HepG2 (cell line): ENCODE measurements at regions not wholly inside any gene's neighbourhood (a gene's known extent, or its start where the extent isn't known, plus 50 kb on each side); places are given as distances from the start of the nearest gene placed in this dataset.
A peak's percentile ranks its signal among the peaks of the same experiment; 100 is the strongest.

Experiments
- ATAC-seq: fragments of 200-7000 bp; cut with Tn5 transposase; 3 replicates; pipeline ENCODE4 v1.9.1; 2020; ENCODE audit warnings: mild to moderate bottlenecking, moderate library complexity
- BruUV-seq: library from RNA; stranded (reverse); fragments of 400-500 nt; replicated peaks from 2 replicates; lab custom pipeline; 2021; lab: Mats Ljungman, UMichigan
- CTCF ChIA-PET: fragments of 300-600 bp; formaldehyde crosslinking; extraction: SDS; loops from one replicate; lab custom pipeline; 2021; ENCODE audit warnings: low total read pairs, inconsistent platforms, low intra/inter-chr PET ratio; lab: Yijun Ruan, JAX
- POLR2A ChIA-PET: fragments of 350-600 bp; sonication (Branson Sonifier 250); formaldehyde crosslinking; loops from one replicate; lab custom pipeline; 2020; ENCODE audit warnings: antibody characterized with exemption, inconsistent platforms; lab: Yijun Ruan, JAX
- DNase-seq: peaks from one replicate; pipeline ENCODE4 v3.0.0-alpha.2; 2015; ENCODE audit warnings: low spot score
- FAIRE-seq: peaks from 3 replicates; lab custom pipeline; 2011; peaks lifted over from hg19 to GRCh38; lab: Jason Lieb, UNC
- H2AFZ ChIP-seq: one replicate; pipeline ENCODE4 v1.6.1; 2011; ENCODE audit warnings: low read length, inconsistent platforms
- H3K27ac ChIP-seq: fragments of 300-600 bp; 3 replicates; pipeline ENCODE4 v1.8.0; 2011; ENCODE audit warnings: mixed run types, mild to moderate bottlenecking, mixed read lengths, low read length, inconsistent platforms; ENCODE audit not compliant: insufficient read depth; ENCODE audit errors: extremely low read length
- H3K27me3 ChIP-seq, 2 experiments: fragments of 200-600 bp in 1 of 2; 2 replicates in 1 of 2; 3 replicates in 1 of 2; pipeline versions ENCODE4 v1.6.0 to v1.8.0; 2011; ENCODE audit warnings: low read length in 2 of 2, mild to moderate bottlenecking in 2 of 2, moderate library complexity in 2 of 2, inconsistent platforms in 1 of 2; ENCODE audit not compliant: insufficient read depth in 2 of 2, control insufficient read depth in 1 of 2
- H3K36me3 ChIP-seq, 2 experiments: fragments of 200-600 bp in 1 of 2; replicated peaks in 1 of 2; 2 replicates in 1 of 2; 3 replicates in 1 of 2; pipeline versions ENCODE4 v1.5.1 to v1.8.0; 2011; ENCODE audit warnings: low read length in 2 of 2, inconsistent platforms in 1 of 2; ENCODE audit not compliant: insufficient read depth in 2 of 2, control insufficient read depth in 1 of 2
- H3K4me1 ChIP-seq: 2 replicates; pipeline ENCODE4 v1.5.1; 2012; ENCODE audit warnings: low read length, inconsistent platforms; ENCODE audit not compliant: insufficient read depth
- H3K4me2 ChIP-seq: 2 replicates; pipeline ENCODE4 v1.6.0; 2011; ENCODE audit warnings: low read depth, low read length, inconsistent platforms
- H3K4me3 ChIP-seq, 3 experiments: fragments of 200-600 bp in 1 of 3; sonication (generic), shearing (Covaris generic) in 1 of 3; replicated peaks in 1 of 3; 2 replicates each; pipeline ENCODE4 v1.5.1; 2011 to 2016; ENCODE audit warnings: low read length in 3 of 3, inconsistent platforms in 2 of 3, low read depth in 2 of 3, mild to moderate bottlenecking in 2 of 3, control low read depth in 1 of 3, mixed read lengths in 1 of 3; ENCODE audit not compliant: insufficient read depth in 1 of 3
- H3K79me2 ChIP-seq: one replicate; pipeline ENCODE4 v1.6.1; 2011; ENCODE audit warnings: low read length, inconsistent platforms; ENCODE audit not compliant: insufficient read depth
- H3K9ac ChIP-seq: 2 replicates; pipeline ENCODE4 v1.6.0; 2011; ENCODE audit warnings: mild to moderate bottlenecking, low read depth, low read length, inconsistent platforms; ENCODE audit not compliant: insufficient read depth
- H3K9me3 ChIP-seq: 2 replicates; pipeline ENCODE4 v1.5.1; 2012; ENCODE audit warnings: mild to moderate bottlenecking, low read length
- H4K20me1 ChIP-seq: 2 replicates; pipeline ENCODE4 v1.6.0; 2011; ENCODE audit warnings: inconsistent platforms, mild to moderate bottlenecking, low read length, moderate library complexity; ENCODE audit not compliant: insufficient read depth
- HNF4A ChIP-seq: sonication (generic); formaldehyde crosslinking; IDR thresholded peaks from 2 replicates; pipeline ENCODE4 v1.4.0; 2020; ENCODE audit warnings: missing genetic modification reagents
- KDM1A ChIP-seq: IDR thresholded peaks from 2 replicates; pipeline ENCODE4 v1.6.1; 2016; ENCODE audit warnings: missing compliant biosample characterization
- KDM3A ChIP-seq: IDR thresholded peaks from 2 replicates; pipeline ENCODE4 v1.6.1; 2018; ENCODE audit warnings: low read depth, missing compliant biosample characterization
- MTF2 ChIP-seq: sonication (generic); formaldehyde crosslinking; IDR thresholded peaks from 2 replicates; pipeline ENCODE4 v1.5.0; 2020; ENCODE audit warnings: missing genetic modification reagents, borderline replicate concordance
- NONO ChIP-seq, 2 experiments: fragments of 450-650 bp in 1 of 2; sonication (generic) in 1 of 2; formaldehyde crosslinking in 1 of 2; IDR thresholded peaks in 1 of 2; conservative IDR thresholded peaks in 1 of 2; 2 replicates each; pipeline versions ENCODE4 v1.6.1 to v1.8.0; 2017 to 2022; ENCODE audit warnings: mild to moderate bottlenecking in 1 of 2, missing genetic modification reagents in 1 of 2, moderate library complexity in 1 of 2
- ZFY ChIP-seq: sonication (generic); formaldehyde crosslinking; IDR thresholded peaks from 2 replicates; pipeline ENCODE4 v1.4.0; 2020; ENCODE audit warnings: missing genetic modification reagents
- ZNF10 ChIP-seq: sonication (generic); formaldehyde crosslinking; IDR thresholded peaks from 2 replicates; pipeline ENCODE4 v1.4.0; 2020; ENCODE audit warnings: mild to moderate bottlenecking, low read depth, missing genetic modification reagents, borderline replicate concordance
- ZNF326 ChIP-seq: sonication (generic); formaldehyde crosslinking; IDR thresholded peaks from 2 replicates; pipeline ENCODE4 v1.4.0; 2020; ENCODE audit warnings: missing genetic modification reagents, borderline replicate concordance
- ZNF331 ChIP-seq: sonication (generic); formaldehyde crosslinking; IDR thresholded peaks from 2 replicates; pipeline ENCODE4 v1.4.0; 2020; ENCODE audit warnings: missing genetic modification reagents
- ZNF598 ChIP-seq: sonication (generic); formaldehyde crosslinking; IDR thresholded peaks from 2 replicates; pipeline ENCODE4 v1.5.1; 2020; ENCODE audit warnings: mild to moderate bottlenecking, missing genetic modification reagents, borderline replicate concordance
- ZNF607 ChIP-seq: sonication (generic); formaldehyde crosslinking; IDR thresholded peaks from 2 replicates; pipeline ENCODE4 v1.5.1; 2020; ENCODE audit warnings: missing genetic modification reagents, mild to moderate bottlenecking, borderline replicate concordance
- ZNF7 ChIP-seq: IDR thresholded peaks from 2 replicates; pipeline ENCODE4 v1.6.1; 2016; ENCODE audit warnings: missing biosample characterization, missing genetic modification reagents
- ZNF720 ChIP-seq: sonication (generic); formaldehyde crosslinking; IDR thresholded peaks from 2 replicates; pipeline ENCODE4 v1.4.0; 2020; ENCODE audit warnings: missing genetic modification reagents
- WGBS: methylation state at CpG from one replicate; pipeline ENCODE4 v1.1.6; 2017; ENCODE audit warnings: low lambda C conversion rate; 5-methylcytosine and 5-hydroxymethylcytosine counted together
- in situ Hi-C: cut with HindIII; loops from 2 replicates; pipeline ENCODE4 v1.10.0; 2017; ENCODE audit warnings: low pct_unique_long_range_greater_than_20kb; ENCODE audit not compliant: extremely low pct_ligation_motif_present
- intact Hi-C: fragments of 100-400 bp; cut with micrococcal nuclease; formaldehyde crosslinking; loops from one replicate; pipeline ENCODE4 v1.10.0; 2022; ENCODE audit not compliant: unreplicated experiment

DNA sequence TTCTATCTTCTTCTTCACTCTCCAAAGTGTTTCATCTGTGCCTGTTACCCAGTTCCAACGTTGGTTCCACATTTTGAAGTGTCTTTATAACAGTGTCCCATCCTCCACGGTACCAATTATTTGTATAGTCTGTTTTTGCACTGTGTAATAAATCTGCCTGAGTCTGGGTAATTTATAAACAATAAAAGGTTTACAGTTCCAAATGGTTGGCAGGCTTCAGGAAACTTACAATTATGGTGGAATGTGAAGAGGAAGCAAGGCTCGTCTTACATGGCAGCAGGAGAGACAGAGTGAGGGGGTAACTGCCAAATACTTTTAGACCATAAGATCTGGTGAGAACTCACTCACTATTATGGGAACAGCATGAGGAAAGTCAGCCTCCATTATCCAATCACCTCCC lies 465.4 kb upstream of the CDH9 start:
- Histone ChIP-seq H3K4me3 (no peak overlapping the region), H3K27me3 (no peaks in the 10 kb centered on the region; a peak in 1 of 5 replicates), H2AFZ (no peak overlapping the region), H3K9ac (no peak overlapping the region), H3K36me3 (no peaks in the 10 kb centered on the region), H4K20me1 (no peaks in the 10 kb centered on the region), H3K4me1 (peaks cover 10% of the 10 kb centered on the region; the same call in 1 of the 2 replicates), H3K9me3 (no peaks in the 10 kb centered on the region), H3K79me2 (no peaks in the 10 kb centered on the region), H3K4me2 (no peak overlapping the region), H3K27ac (no peak overlapping the region)
- WGBS: 15% methylated on average over 3 of the region's 3 CpGs
- ATAC-seq (no peak), FAIRE-seq (no peak), DNase-seq (no peak)
- POLR2A ChIA-PET: no interaction called here
- BruUV-seq: no TSS peak
- CTCF ChIA-PET: no interaction called here
- in situ Hi-C loops: no loop called here
- intact Hi-C loops: no loop called here
- TF ChIP-seq ZNF598 (no peak), ZNF331 (CRISPR knock-in tag) (no peak), MTF2 (CRISPR knock-in tag) (no peak), NONO (IDR thresholded peaks at IDR 0.05) (no peak), NONO (CRISPR knock-in tag; conservative IDR thresholded peaks at IDR 0.05) (no peak), KDM3A (no peak), ZNF720 (CRISPR knock-in tag) (no peak), ZFY (CRISPR knock-in tag) (no peak), ZNF10 (CRISPR knock-in tag) (no peak), ZNF326 (CRISPR knock-in tag) (no peak)

DNA sequence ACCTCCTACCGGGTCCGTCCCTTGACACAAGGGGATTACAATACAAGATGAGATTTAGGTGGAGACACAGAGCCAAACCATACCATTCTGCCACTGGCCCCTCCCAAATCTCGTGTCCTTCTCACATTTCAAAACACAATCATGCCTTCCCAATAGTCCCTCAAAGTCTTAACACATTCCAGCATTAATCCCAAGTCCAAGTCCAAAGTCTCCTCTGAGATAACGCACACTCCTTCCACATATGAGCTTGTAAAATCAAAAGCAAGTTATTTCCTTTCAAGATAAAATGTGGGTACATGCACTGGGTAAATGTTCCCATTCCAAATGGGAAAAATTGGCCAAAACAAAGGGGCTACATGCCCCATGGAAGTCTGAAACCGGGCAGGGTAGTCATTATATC lies 463.9 kb upstream of the CDH9 start:
- Histone ChIP-seq H4K20me1 (no peaks in the 10 kb centered on the region), H3K27me3 (no peaks in the 10 kb centered on the region; a peak in 1 of 5 replicates), H2AFZ (no peak overlapping the region), H3K36me3 (no peaks in the 10 kb centered on the region), H3K4me3 (no peak overlapping the region), H3K9ac (no peak overlapping the region), H3K4me2 (no peak overlapping the region), H3K27ac (no peak overlapping the region), H3K79me2 (no peaks in the 10 kb centered on the region), H3K9me3 (no peaks in the 10 kb centered on the region), H3K4me1 (peaks cover 10% of the 10 kb centered on the region; the same call in 1 of the 2 replicates)
- FAIRE-seq (no peak), ATAC-seq (peak; percentile 34; the same call in 2 of the 3 replicates), DNase-seq (peak; percentile 7)
- TF ChIP-seq ZNF7 (CRISPR knock-in tag): no peak
- TF ChIP-seq HNF4A (CRISPR knock-in tag): peak; percentile 29; the same call in 1 of the 2 replicates
- no peak for TF ChIP-seq ZNF607 (CRISPR knock-in tag)
- TF ChIP-seq KDM1A (CRISPR knock-in tag): no peak
- intact Hi-C loops: no loop called here
- POLR2A ChIA-PET: no interaction called here
- in situ Hi-C loops: no loop called here
- no TSS peak for BruUV-seq
- 0% methylated on average over 3 of the region's 5 CpGs for WGBS
- CTCF ChIA-PET: no interaction called here
